Type B pancreatic cell (in vitro differentiated cells): ENCODE measurements at regions not wholly inside any gene's neighbourhood (a gene's known extent, or its start where the extent isn't known, plus 50 kb on each side); places are given as distances from the start of the nearest gene placed in this dataset.

Experiments used
- DNase-seq: peaks from one replicate; pipeline ENCODE4 v3.0.0; 2021; ENCODE audit warnings: mixed read lengths; ENCODE audit not compliant: unreplicated experiment; ENCODE audit errors: extremely low spot score
- H3K27ac Mint-ChIP-seq: 2 replicates; pipeline ENCODE4 v1.8.0; 2021; ENCODE audit warnings: mild to moderate bottlenecking, mixed read lengths
- H3K27me3 Mint-ChIP-seq: 2 replicates; pipeline ENCODE4 v1.8.0; 2021; ENCODE audit warnings: mixed read lengths
- H3K36me3 Mint-ChIP-seq: 2 replicates; pipeline ENCODE4 v1.8.0; 2021; ENCODE audit warnings: mixed read lengths
- H3K4me1 Mint-ChIP-seq: one replicate; pipeline ENCODE4 v1.8.0; 2021; ENCODE audit warnings: mixed read lengths; ENCODE audit not compliant: unreplicated experiment
- H3K4me3 Mint-ChIP-seq: 2 replicates; pipeline ENCODE4 v1.8.0; 2021; ENCODE audit warnings: mild to moderate bottlenecking, mixed read lengths
- H3K9me3 Mint-ChIP-seq: 2 replicates; pipeline ENCODE4 v1.8.0; 2021; ENCODE audit warnings: mixed read lengths
- TF ChIP-seq, protein P1 (sequence below): fragments of 200-600 bp; sonication (generic); conservative IDR thresholded peaks from 2 replicates; pipeline ENCODE4 v1.5.0; 2021; ENCODE audit warnings: antibody characterized with exemption, mild to moderate bottlenecking

DNA sequence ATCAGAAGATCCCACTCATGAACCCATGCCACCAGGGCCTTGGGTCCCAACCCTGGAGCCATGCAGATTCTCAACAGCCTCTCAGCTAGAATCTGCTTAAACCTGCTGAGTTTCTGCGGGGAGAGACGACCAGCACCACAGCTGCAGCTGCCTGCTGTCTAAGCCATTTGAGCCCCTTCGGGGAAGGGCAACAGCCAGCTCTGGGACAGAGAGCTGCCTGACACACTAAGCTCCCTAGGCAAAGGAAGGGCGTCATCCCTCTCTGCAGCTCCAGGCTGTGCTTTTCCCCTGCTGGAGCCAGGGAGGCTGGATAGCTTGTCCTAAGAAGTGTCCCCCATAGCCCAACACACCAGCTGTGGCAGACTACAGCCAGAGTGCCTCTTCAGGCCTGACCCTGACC lies 182.5 kb downstream of the OTOR start:
- H3K9me3 Mint-ChIP-seq: peaks cover 8% of the 10 kb centered on the region
- H3K4me3 Mint-ChIP-seq: no peak overlapping the region
- no peak overlapping the region for H3K27ac Mint-ChIP-seq
- no peaks in the 10 kb centered on the region for H3K27me3 Mint-ChIP-seq
- no peaks in the 10 kb centered on the region for H3K4me1 Mint-ChIP-seq
- no peaks in the 10 kb centered on the region for H3K36me3 Mint-ChIP-seq
- DNase-seq: no peak
- TF ChIP-seq, protein P1, sequence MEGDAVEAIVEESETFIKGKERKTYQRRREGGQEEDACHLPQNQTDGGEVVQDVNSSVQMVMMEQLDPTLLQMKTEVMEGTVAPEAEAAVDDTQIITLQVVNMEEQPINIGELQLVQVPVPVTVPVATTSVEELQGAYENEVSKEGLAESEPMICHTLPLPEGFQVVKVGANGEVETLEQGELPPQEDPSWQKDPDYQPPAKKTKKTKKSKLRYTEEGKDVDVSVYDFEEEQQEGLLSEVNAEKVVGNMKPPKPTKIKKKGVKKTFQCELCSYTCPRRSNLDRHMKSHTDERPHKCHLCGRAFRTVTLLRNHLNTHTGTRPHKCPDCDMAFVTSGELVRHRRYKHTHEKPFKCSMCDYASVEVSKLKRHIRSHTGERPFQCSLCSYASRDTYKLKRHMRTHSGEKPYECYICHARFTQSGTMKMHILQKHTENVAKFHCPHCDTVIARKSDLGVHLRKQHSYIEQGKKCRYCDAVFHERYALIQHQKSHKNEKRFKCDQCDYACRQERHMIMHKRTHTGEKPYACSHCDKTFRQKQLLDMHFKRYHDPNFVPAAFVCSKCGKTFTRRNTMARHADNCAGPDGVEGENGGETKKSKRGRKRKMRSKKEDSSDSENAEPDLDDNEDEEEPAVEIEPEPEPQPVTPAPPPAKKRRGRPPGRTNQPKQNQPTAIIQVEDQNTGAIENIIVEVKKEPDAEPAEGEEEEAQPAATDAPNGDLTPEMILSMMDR: no peak

DNA sequence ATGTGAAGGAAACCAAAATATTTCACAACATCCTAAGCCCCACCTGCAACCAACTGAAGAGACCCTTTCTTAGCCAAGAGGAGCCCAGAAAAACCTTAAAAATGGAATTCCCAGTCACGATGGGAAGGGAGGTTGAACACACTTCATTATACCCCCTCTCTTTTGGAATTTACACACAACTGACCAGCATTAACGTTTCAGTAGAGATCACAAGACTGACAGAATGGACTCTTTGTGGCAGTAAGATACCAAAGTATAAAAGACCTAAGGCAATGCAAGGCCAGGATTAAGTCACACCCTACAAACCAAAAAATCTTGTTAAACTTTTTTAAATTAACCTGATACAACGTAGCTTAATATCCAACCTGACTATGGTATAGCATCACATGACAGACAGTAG lies 190.9 kb downstream of the OTOR start:
- peaks cover 5% of the 10 kb centered on the region for H3K9me3 Mint-ChIP-seq
- H3K27me3 Mint-ChIP-seq: peaks cover 2% of the 10 kb centered on the region
- no peak overlapping the region for H3K27ac Mint-ChIP-seq
- no peak for DNase-seq
- H3K4me1 Mint-ChIP-seq: no peaks in the 10 kb centered on the region
- no peak overlapping the region for H3K4me3 Mint-ChIP-seq
- TF ChIP-seq, protein P1: no peak
- H3K36me3 Mint-ChIP-seq: no peaks in the 10 kb centered on the region

DNA sequence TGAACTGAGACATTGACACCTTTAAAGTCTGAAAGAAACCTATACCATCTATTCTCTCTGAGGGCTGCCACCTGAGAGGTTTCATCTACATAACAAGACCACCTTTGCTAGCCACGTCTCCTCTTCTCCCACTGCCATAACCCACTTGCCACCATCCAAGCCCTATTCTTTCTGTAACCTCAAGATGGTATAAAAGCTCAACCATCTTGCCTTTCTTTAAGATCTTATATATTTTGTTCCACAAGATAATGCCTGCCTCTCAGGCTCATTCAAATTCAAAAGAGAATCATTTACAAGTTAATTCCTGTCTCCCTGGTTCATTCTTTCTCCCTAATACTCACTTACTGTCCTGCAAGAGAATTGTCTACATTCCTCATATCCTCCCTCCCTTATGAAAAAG lies 192.5 kb downstream of the OTOR start:
- H3K4me1 Mint-ChIP-seq: peaks cover 12% of the 10 kb centered on the region
- no peak overlapping the region for H3K4me3 Mint-ChIP-seq
- peaks cover 2% of the 10 kb centered on the region for H3K9me3 Mint-ChIP-seq
- H3K27me3 Mint-ChIP-seq: peaks cover 2% of the 10 kb centered on the region
- TF ChIP-seq, protein P1: no peak
- H3K36me3 Mint-ChIP-seq: no peaks in the 10 kb centered on the region
- no peak overlapping the region for H3K27ac Mint-ChIP-seq
- DNase-seq: no peak

DNA sequence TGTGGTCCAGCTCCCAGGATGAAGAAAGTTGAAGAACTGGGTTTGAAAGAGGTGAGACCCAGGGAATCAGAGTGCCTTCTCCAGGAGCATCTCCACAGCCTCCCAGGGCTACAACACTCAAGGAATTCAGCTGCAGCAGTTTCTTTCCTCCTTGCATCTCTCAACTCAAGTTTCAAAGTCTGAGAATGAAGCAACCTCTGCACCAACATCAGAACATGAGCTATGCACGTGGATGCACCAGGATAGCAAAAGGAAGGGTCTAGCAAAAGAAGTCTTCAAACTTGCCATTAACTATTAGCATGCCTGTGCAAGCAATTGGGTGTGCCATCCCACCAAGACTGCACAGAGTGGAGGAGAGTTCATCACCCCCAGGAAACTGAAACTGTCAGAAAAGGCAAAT lies 193.9 kb downstream of the OTOR start:
- H3K36me3 Mint-ChIP-seq: no peaks in the 10 kb centered on the region
- TF ChIP-seq, protein P1: no peak
- H3K4me3 Mint-ChIP-seq: no peak overlapping the region
- H3K27ac Mint-ChIP-seq: no peak overlapping the region
- no peaks in the 10 kb centered on the region for H3K9me3 Mint-ChIP-seq
- H3K4me1 Mint-ChIP-seq: peaks cover 15% of the 10 kb centered on the region
- peaks cover 2% of the 10 kb centered on the region for H3K27me3 Mint-ChIP-seq
- no peak for DNase-seq

DNA sequence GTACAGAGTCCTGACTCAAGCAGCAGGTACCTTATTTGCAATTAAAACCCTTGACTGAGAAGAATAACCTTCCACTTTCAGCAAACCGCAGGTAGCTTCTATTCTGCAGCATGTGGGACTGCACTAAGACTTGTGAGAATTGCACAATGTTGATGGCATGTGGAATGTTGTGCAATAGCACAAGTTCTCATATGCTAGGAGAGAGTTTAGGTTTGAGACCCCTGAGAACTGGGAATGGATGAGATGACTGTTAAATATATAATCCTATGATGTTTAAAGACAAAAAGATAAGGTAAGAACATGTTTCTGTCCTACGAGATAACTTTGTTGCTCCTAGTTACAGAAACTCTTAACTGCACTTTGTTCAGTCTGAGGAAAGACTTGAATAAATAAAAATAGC lies 194.6 kb downstream of the OTOR start:
- Mint-ChIP-seq H3K36me3 (no peaks in the 10 kb centered on the region), H3K4me1 (peaks cover 15% of the 10 kb centered on the region), H3K4me3 (no peak overlapping the region), H3K27ac (no peak overlapping the region), H3K9me3 (no peaks in the 10 kb centered on the region), H3K27me3 (peaks cover 2% of the 10 kb centered on the region)
- DNase-seq: no peak
- TF ChIP-seq, protein P1: no peak

DNA sequence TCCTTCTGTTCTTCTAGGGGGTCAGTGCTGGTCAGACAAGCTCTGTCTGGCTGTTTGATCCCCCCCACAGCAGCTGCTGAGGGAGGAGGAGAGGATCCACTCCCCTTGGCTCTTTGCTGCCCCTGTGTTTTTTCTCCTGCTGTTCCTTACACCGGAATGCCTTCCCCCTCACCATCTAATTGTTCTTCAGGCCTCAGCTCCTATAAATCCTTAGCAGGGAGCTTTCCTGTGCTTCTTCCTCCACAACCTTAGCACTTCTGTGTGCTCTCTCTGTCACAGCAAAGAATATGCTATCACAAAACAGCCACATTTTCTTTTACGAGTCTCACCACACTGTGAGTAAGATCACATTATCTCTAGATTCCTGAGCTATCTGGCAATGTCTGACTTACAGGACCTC lies 196.6 kb downstream of the OTOR start:
- TF ChIP-seq, protein P1: no peak
- Mint-ChIP-seq H3K27ac (no peak overlapping the region), H3K4me1 (peaks cover 15% of the 10 kb centered on the region)

More for the DNA sequence above, 196.6 kb downstream of the OTOR start:
- H3K4me3 Mint-ChIP-seq: no peak overlapping the region
- H3K9me3 Mint-ChIP-seq: no peaks in the 10 kb centered on the region
- H3K27me3 Mint-ChIP-seq: peaks cover 2% of the 10 kb centered on the region
- DNase-seq: no peak
- H3K36me3 Mint-ChIP-seq: no peaks in the 10 kb centered on the region
